IMR-90 (cell line): ENCODE measurements at regions not wholly inside any gene's neighbourhood (a gene's known extent, or its start where the extent isn't known, plus 50 kb on each side); places are given as distances from the start of the nearest gene placed in this dataset.
A peak's percentile ranks its signal among the peaks of the same experiment; 100 is the strongest.

Source experiments
- ATAC-seq: fragments of 200-7000 bp; cut with Tn5 transposase; 2 replicates; pipeline ENCODE4 v1.9.1; 2020; ENCODE audit warnings: low read depth, mild to moderate bottlenecking, moderate library complexity
- BruUV-seq: library from RNA; stranded (reverse); fragments of 400-500 nt; replicated peaks from 2 replicates; lab custom pipeline; 2021; lab: Mats Ljungman, UMichigan
- CTCF ChIA-PET: fragments of 300-600 bp; formaldehyde crosslinking; extraction: SDS; loops from one replicate; lab custom pipeline; 2021; ENCODE audit warnings: antibody characterized with exemption; lab: Yijun Ruan, JAX
- POLR2A ChIA-PET: fragments of 300-600 bp; sonication (Branson Sonifier 250); formaldehyde crosslinking; loops from one replicate; lab custom pipeline; 2022; ENCODE audit warnings: antibody characterized with exemption; ENCODE audit not compliant: unreplicated experiment; lab: Charles Lee
- DNase-seq: peaks from one replicate; pipeline ENCODE4 v3.0.0; 2013
- H2AFZ ChIP-seq: replicated peaks from 2 replicates; pipeline ENCODE3; 2013; ENCODE audit warnings: low read length, mild to moderate bottlenecking; ENCODE audit not compliant: poor library complexity
- H2AK5ac ChIP-seq: 2 replicates; pipeline ENCODE4 v1.6.1; 2013; ENCODE audit warnings: low read depth, low read length, inconsistent platforms
- H2AK9ac ChIP-seq: replicated peaks from 2 replicates; pipeline ENCODE3; 2013; ENCODE audit warnings: mild to moderate bottlenecking, low read depth, low read length, moderate library complexity; ENCODE audit not compliant: poor library complexity
- H2BK120ac ChIP-seq: 2 replicates; pipeline ENCODE4 v1.6.1; 2013; ENCODE audit warnings: low read depth, low read length, inconsistent platforms
- H2BK15ac ChIP-seq: 3 replicates; pipeline ENCODE4 v1.6.1; 2013; ENCODE audit warnings: low read depth, low read length, inconsistent platforms
- H2BK20ac ChIP-seq: 2 replicates; pipeline ENCODE4 v1.6.1; 2013; ENCODE audit warnings: low read depth, mild to moderate bottlenecking, inconsistent platforms, low read length, moderate library complexity
- H2BK5ac ChIP-seq: 2 replicates; pipeline ENCODE4 v1.6.1; 2013; ENCODE audit warnings: mild to moderate bottlenecking, low read depth, low read length, inconsistent platforms; ENCODE audit not compliant: poor library complexity, severe bottlenecking
- H3K14ac ChIP-seq: replicated peaks from 2 replicates; pipeline ENCODE4 v1.6.1; 2013; ENCODE audit warnings: low read depth, low read length, inconsistent platforms
- H3K18ac ChIP-seq: 2 replicates; pipeline ENCODE4 v1.6.1; 2013; ENCODE audit warnings: low read depth, low read length, control low read depth
- H3K23ac ChIP-seq: 2 replicates; pipeline ENCODE4 v1.6.1; 2013; ENCODE audit warnings: low read depth, low read length, inconsistent platforms
- H3K27ac ChIP-seq: 2 replicates; pipeline ENCODE4 v1.5.1; 2013; ENCODE audit warnings: mild to moderate bottlenecking, control low read depth, low read length; ENCODE audit not compliant: insufficient read depth
- H3K27me3 ChIP-seq: 2 replicates; pipeline ENCODE4 v1.6.1; 2013; ENCODE audit warnings: low read length; ENCODE audit not compliant: control insufficient read depth, insufficient read depth
- H3K36me3 ChIP-seq: 2 replicates; pipeline ENCODE4 v1.6.1; 2013; ENCODE audit warnings: low read length, mixed read lengths; ENCODE audit not compliant: control insufficient read depth, insufficient read depth
- H3K4ac ChIP-seq: 2 replicates; pipeline ENCODE4 v1.6.1; 2013; ENCODE audit warnings: low read depth, low read length, inconsistent platforms
- H3K4me1 ChIP-seq: 2 replicates; pipeline ENCODE4 v1.6.1; 2013; ENCODE audit warnings: low read length, mixed read lengths; ENCODE audit not compliant: control insufficient read depth, insufficient read depth
- H3K4me2 ChIP-seq: 2 replicates; pipeline ENCODE4 v1.6.1; 2013; ENCODE audit warnings: low read depth, mild to moderate bottlenecking, control low read depth, low read length, moderate library complexity
- H3K4me3 ChIP-seq: 2 replicates; pipeline ENCODE4 v1.5.1; 2013; ENCODE audit warnings: low read depth, mild to moderate bottlenecking, control low read depth, low read length, moderate library complexity; ENCODE audit not compliant: insufficient read depth
- H3K56ac ChIP-seq: 2 replicates; pipeline ENCODE4 v1.6.1; 2013; ENCODE audit warnings: low read length, inconsistent platforms; ENCODE audit not compliant: insufficient read depth; ENCODE audit errors: extremely low read depth
- H3K79me1 ChIP-seq, 2 experiments: 2 replicates each; pipeline ENCODE4 v1.6.1; 2013; ENCODE audit warnings: low read length in 2 of 2, inconsistent platforms in 1 of 2, low read depth in 1 of 2
- H3K9ac ChIP-seq: 2 replicates; pipeline ENCODE4 v1.6.1; 2013; ENCODE audit warnings: low read depth, low read length, control low read depth
- H3K9me1 ChIP-seq: 2 replicates; pipeline ENCODE4 v1.6.1; 2013; ENCODE audit warnings: low read length, inconsistent platforms; ENCODE audit not compliant: insufficient read depth
- H3K9me3 ChIP-seq: 2 replicates; pipeline ENCODE4 v1.6.1; 2013; ENCODE audit warnings: low read length; ENCODE audit not compliant: control insufficient read depth, insufficient read depth
- H4K20me1 ChIP-seq: 2 replicates; pipeline ENCODE4 v1.6.1; 2013; ENCODE audit warnings: low read length, inconsistent platforms; ENCODE audit not compliant: insufficient read depth
- H4K5ac ChIP-seq: 2 replicates; pipeline ENCODE4 v1.6.1; 2013; ENCODE audit warnings: mild to moderate bottlenecking, low read depth, low read length, control low read depth
- H4K8ac ChIP-seq, 2 experiments: 2 replicates each; pipeline ENCODE4 v1.6.1; 2013; ENCODE audit warnings: low read depth in 2 of 2, low read length in 2 of 2, control low read depth in 1 of 2, inconsistent platforms in 1 of 2
- H4K91ac ChIP-seq: 2 replicates; pipeline ENCODE4 v1.6.1; 2013; ENCODE audit warnings: low read depth, low read length, inconsistent platforms; ENCODE audit not compliant: insufficient read depth
- CEBPB ChIP-seq: IDR thresholded peaks from 2 replicates; pipeline ENCODE4 v1.6.1; 2012; ENCODE audit warnings: low read depth, low read length, improper control_type of control experiment
- MXI1 ChIP-seq: IDR thresholded peaks from 2 replicates; pipeline ENCODE4 v1.6.1; 2012; ENCODE audit warnings: low read depth, mild to moderate bottlenecking, low read length, moderate library complexity, borderline replicate concordance
- WGBS, 2 experiments: methylation state at CpG; one replicate each; pipeline versions ENCODE4 v1.1.5 to v1.1.7; 2013; ENCODE audit warnings: missing lambda C conversion rate in 2 of 2; ENCODE audit not compliant: insufficient read length in 1 of 2; ENCODE audit errors: extremely low coverage in 2 of 2; 5-methylcytosine and 5-hydroxymethylcytosine counted together
- dilution Hi-C: fragments of 300-500 bp; cut with HindIII; formaldehyde crosslinking; loops from one replicate; pipeline ENCODE4 v1.14.3; 2018; ENCODE audit warnings: low sequenced_read_pairs; ENCODE audit not compliant: unreplicated experiment
- in situ Hi-C: fragments of 300-500 bp; cut with MboI; formaldehyde crosslinking; loops from 3 replicates; pipeline ENCODE4 v1.14.3; 2019; ENCODE audit warnings: low sequenced_read_pairs, inconsistent platforms, mixed read lengths
- intact Hi-C: fragments of 100-400 bp; cut with micrococcal nuclease; formaldehyde crosslinking; loops from 2 replicates; pipeline ENCODE4 v1.10.0; 2022

DNA sequence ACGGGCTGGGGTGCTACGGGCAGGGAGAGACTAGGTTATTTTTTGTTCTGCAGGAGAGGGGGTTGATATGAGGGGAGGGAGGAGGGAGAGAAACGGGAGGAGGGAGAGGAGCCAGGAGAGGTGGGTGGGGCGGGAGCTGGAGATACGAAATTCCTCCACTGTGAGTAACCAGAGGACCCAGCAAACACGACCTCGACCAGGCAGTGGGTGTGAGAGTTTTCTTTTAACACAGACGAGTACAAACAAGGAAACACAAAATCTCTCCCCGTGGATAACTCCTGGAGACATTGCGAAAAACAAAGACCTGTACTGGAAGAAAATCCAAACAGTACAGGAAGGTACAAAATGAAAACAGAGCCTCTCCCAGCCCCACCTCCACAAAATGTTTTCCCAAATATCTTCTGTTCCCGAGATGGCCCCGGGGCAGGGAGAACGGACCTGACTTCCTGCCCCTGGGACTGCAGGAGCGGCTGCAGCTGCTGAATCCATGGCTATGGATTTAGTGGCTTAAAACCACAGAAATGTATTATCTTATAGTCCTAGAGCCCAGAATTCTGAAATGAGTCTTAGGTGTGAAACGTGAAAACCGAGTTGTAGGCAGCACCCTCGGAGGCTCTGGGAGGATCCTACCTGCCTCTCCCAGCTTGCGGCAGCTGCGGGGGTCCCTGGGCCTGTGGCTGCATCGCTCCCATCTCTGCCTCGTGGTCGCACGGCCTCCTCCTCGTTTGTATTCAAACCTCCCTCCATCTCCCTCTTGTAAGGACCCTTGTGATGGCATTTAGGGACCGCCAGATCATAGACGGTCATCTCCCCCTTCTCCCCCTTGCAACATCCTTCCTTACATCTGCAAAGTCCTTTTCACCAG, 82.2 kb downstream of the RIPK4 start:
- intact Hi-C loops (no loop called here), dilution Hi-C loops (no loop called here), in situ Hi-C loops (no loop called here)
- ChIA-PET POLR2A (no interaction called here), CTCF (interaction anchor here (0.6 kb wide), 1 partner anchor 65 kb away, joined by 5 read pairs; no protein-coding TSS in a partner anchor)
- Histone ChIP-seq H3K23ac (no peak overlapping the region), H4K8ac (peak overlapping the region in 1 of 2 experiments; percentile 34; a peak in 1 of 4 replicates), H2BK5ac (no peak overlapping the region), H3K4me1 (peaks cover 3% of the 10 kb centered on the region; the same call in 1 of the 2 replicates), H2BK15ac (no peak overlapping the region), H2AFZ (peak overlapping the region; percentile 69), H3K56ac (no peak overlapping the region; the same call in 1 of the 2 replicates), H4K20me1 (no peaks in the 10 kb centered on the region), H2BK20ac (peak overlapping the region; percentile 47; the same call in 1 of the 2 replicates), H3K4me2 (peak overlapping the region; percentile 32; the same call in 1 of the 2 replicates), H2BK120ac (peak overlapping the region; percentile 16; the same call in 1 of the 2 replicates), H3K9ac (no peak overlapping the region), H4K5ac (no peak overlapping the region), H3K4me3 (no peak overlapping the region), H3K18ac (no peak overlapping the region), H2AK9ac (peak overlapping the region; percentile 3), H3K9me3 (no peaks in the 10 kb centered on the region), H3K27ac (no peak overlapping the region), H3K9me1 (no peaks in the 10 kb centered on the region; the same call in 1 of the 2 replicates), H4K91ac (peak overlapping the region; percentile 45; the same call in 1 of the 2 replicates), H3K79me1 (no peaks in the 10 kb centered on the region), H2AK5ac (no peak overlapping the region), H3K14ac (no peak overlapping the region), H3K4ac (no peak overlapping the region; the same call in 1 of the 2 replicates), H3K36me3 (no peaks in the 10 kb centered on the region), H3K27me3 (peaks cover 23% of the 10 kb centered on the region)
- TF ChIP-seq MXI1: no peak
- 0 out of 2 replicates have a peak, but pooled peaks have one; percentile 14 for TF ChIP-seq CEBPB
- ATAC-seq (peak; percentile 85), DNase-seq (peak; percentile 67)
- WGBS, 2 experiments: 81% methylated on average over 13 of the region's 26 CpGs; no CpG with 5 or more reads in 1 of the 2 experiments
- no TSS peak for BruUV-seq
